Stimulated activated effector memory CD8-positive, alpha-beta T cell treated with anti-CD3 and anti-CD28 coated beads, Interleukin-12 subunit alpha, Interleukin-12 subunit beta, amount 100 ng/mL, for 72 hours (primary cell): ENCODE measurements at regions not wholly inside any gene's neighbourhood (a gene's known extent, or its start where the extent isn't known, plus 50 kb on each side); places are given as distances from the start of the nearest gene placed in this dataset.

Source experiments
- ATAC-seq: fragments of 150-1000 bp; cut with Tn5 transposase; 2 replicates; pipeline ENCODE4 v1.10.0; 2021
- DNase-seq, 2 donors: peaks; one replicate each; pipeline ENCODE4 v3.0.0; 2021 to 2022; ENCODE audit warnings: low spot score in 2 of 2
- H3K27ac Mint-ChIP-seq: one replicate; pipeline ENCODE4 v1.8.0; 2022; ENCODE audit warnings: mild to moderate bottlenecking, mixed read lengths
- H3K36me3 Mint-ChIP-seq: one replicate; pipeline ENCODE4 v1.8.0; 2022; ENCODE audit warnings: mild to moderate bottlenecking, mixed read lengths
- H3K4me1 Mint-ChIP-seq: one replicate; pipeline ENCODE4 v1.8.0; 2022; ENCODE audit warnings: mixed read lengths
- H3K4me3 Mint-ChIP-seq: one replicate; pipeline ENCODE4 v1.8.0; 2022; ENCODE audit warnings: mild to moderate bottlenecking, mixed read lengths
- H3K9me3 Mint-ChIP-seq: one replicate; pipeline ENCODE4 v1.8.0; 2022; ENCODE audit warnings: mixed read lengths

- ATAC-seq (no peak), DNase-seq (no peak)
- H3K4me1 Mint-ChIP-seq: no peaks in the 10 kb centered on the region
- H3K4me3 Mint-ChIP-seq: no peak overlapping the region
- peaks cover 3% of the 10 kb centered on the region for H3K9me3 Mint-ChIP-seq
- H3K27ac Mint-ChIP-seq: no peak overlapping the region
- no peaks in the 10 kb centered on the region for H3K36me3 Mint-ChIP-seq
These were observed 200.7 kb downstream of the TJP1 start for GRCh38 chr15:29621616-29622015.

GRCh38 chr15:29618586-29618985, 203.7 kb downstream of the TJP1 start:
- Mint-ChIP-seq H3K4me1 (no peaks in the 10 kb centered on the region), H3K4me3 (no peak overlapping the region), H3K27ac (no peak overlapping the region), H3K9me3 (no peaks in the 10 kb centered on the region), H3K36me3 (no peaks in the 10 kb centered on the region)
- DNase-seq (no peak), ATAC-seq (no peak)

GRCh38 chr15:29616512-29616911, 205.8 kb downstream of the TJP1 start:
- no peak for ATAC-seq
- Mint-ChIP-seq H3K27ac (no peak overlapping the region), H3K4me3 (no peak overlapping the region), H3K4me1 (no peaks in the 10 kb centered on the region), H3K36me3 (no peaks in the 10 kb centered on the region), H3K9me3 (peaks cover 1% of the 10 kb centered on the region)
- no peak for DNase-seq

- DNase-seq (no peak), ATAC-seq (no peak)
- Mint-ChIP-seq H3K36me3 (no peaks in the 10 kb centered on the region), H3K27ac (no peak overlapping the region), H3K4me3 (no peak overlapping the region), H3K4me1 (no peaks in the 10 kb centered on the region), H3K9me3 (peaks cover 3% of the 10 kb centered on the region)
These were observed 206.5 kb downstream of the TJP1 start for GRCh38 chr15:29615791-29616190.

- peaks cover 3% of the 10 kb centered on the region for H3K9me3 Mint-ChIP-seq
- DNase-seq (no peak), ATAC-seq (no peak)
- no peak overlapping the region for H3K4me3 Mint-ChIP-seq
- H3K36me3 Mint-ChIP-seq: no peaks in the 10 kb centered on the region
- H3K27ac Mint-ChIP-seq: no peak overlapping the region
- H3K4me1 Mint-ChIP-seq: no peaks in the 10 kb centered on the region
These were observed 208.3 kb downstream of the TJP1 start for GRCh38 chr15:29613951-29614382.

GRCh38 chr15:29612701-29613100, 209.6 kb downstream of the TJP1 start:
- no peak for DNase-seq
- Mint-ChIP-seq H3K27ac (no peak overlapping the region), H3K4me1 (no peaks in the 10 kb centered on the region), H3K9me3 (peaks cover 3% of the 10 kb centered on the region), H3K36me3 (no peaks in the 10 kb centered on the region), H3K4me3 (no peak overlapping the region)
- no peak for ATAC-seq

- DNase-seq (no peak), ATAC-seq (no peak)
- Mint-ChIP-seq H3K4me1 (no peaks in the 10 kb centered on the region), H3K9me3 (peaks cover 3% of the 10 kb centered on the region), H3K4me3 (no peak overlapping the region), H3K36me3 (no peaks in the 10 kb centered on the region), H3K27ac (no peak overlapping the region)
These were observed 210.2 kb downstream of the TJP1 start for GRCh38 chr15:29612096-29612495.

- Mint-ChIP-seq H3K36me3 (no peaks in the 10 kb centered on the region), H3K4me1 (no peaks in the 10 kb centered on the region), H3K9me3 (peaks cover 3% of the 10 kb centered on the region), H3K27ac (no peak overlapping the region), H3K4me3 (no peak overlapping the region)
- DNase-seq: no peak
- ATAC-seq: no peak
These were observed 211.2 kb downstream of the TJP1 start for GRCh38 chr15:29611057-29611456.

GRCh38 chr15:29601811-29602210, 220.5 kb downstream of the TJP1 start:
- H3K4me3 Mint-ChIP-seq: no peak overlapping the region
- ATAC-seq (no peak), DNase-seq (no peak)
- no peaks in the 10 kb centered on the region for H3K36me3 Mint-ChIP-seq
- H3K9me3 Mint-ChIP-seq: peaks cover 4% of the 10 kb centered on the region
- H3K4me1 Mint-ChIP-seq: no peaks in the 10 kb centered on the region
- H3K27ac Mint-ChIP-seq: no peak overlapping the region

- peaks cover 4% of the 10 kb centered on the region for H3K9me3 Mint-ChIP-seq
- ATAC-seq: no peak
- H3K36me3 Mint-ChIP-seq: no peaks in the 10 kb centered on the region
These were observed 222.0 kb downstream of the TJP1 start for GRCh38 chr15:29600262-29600661.

GRCh38 chr15:29596266-29596665, 226.0 kb downstream of the TJP1 start:
- ATAC-seq (no peak), DNase-seq (no peak)
- Mint-ChIP-seq H3K4me3 (no peak overlapping the region), H3K4me1 (no peaks in the 10 kb centered on the region), H3K27ac (no peak overlapping the region), H3K9me3 (peaks cover 7% of the 10 kb centered on the region), H3K36me3 (no peaks in the 10 kb centered on the region)

More at GRCh38 chr15:29600262-29600661, 222.0 kb downstream of the TJP1 start:
- Mint-ChIP-seq H3K4me1 (no peaks in the 10 kb centered on the region), H3K4me3 (no peak overlapping the region), H3K27ac (no peak overlapping the region)
- DNase-seq: no peak

- peaks cover 7% of the 10 kb centered on the region for H3K9me3 Mint-ChIP-seq
- ATAC-seq (no peak), DNase-seq (no peak)
- H3K4me3 Mint-ChIP-seq: no peak overlapping the region
- no peak overlapping the region for H3K27ac Mint-ChIP-seq
- no peaks in the 10 kb centered on the region for H3K4me1 Mint-ChIP-seq
- no peaks in the 10 kb centered on the region for H3K36me3 Mint-ChIP-seq
These were observed 228.6 kb downstream of the TJP1 start for GRCh38 chr15:29593629-29594028.

GRCh38 chr15:29593111-29593510, 229.2 kb downstream of the TJP1 start:
- no peak overlapping the region for H3K27ac Mint-ChIP-seq
- DNase-seq: no peak
- H3K9me3 Mint-ChIP-seq: peaks cover 7% of the 10 kb centered on the region

GRCh38 chr15:29590701-29591100, 231.6 kb downstream of the TJP1 start:
- Mint-ChIP-seq H3K9me3 (peaks cover 10% of the 10 kb centered on the region), H3K27ac (no peak overlapping the region), H3K4me3 (no peak overlapping the region), H3K4me1 (no peaks in the 10 kb centered on the region), H3K36me3 (no peaks in the 10 kb centered on the region)
- ATAC-seq: no peak
- DNase-seq: no peak

More at GRCh38 chr15:29593111-29593510, 229.2 kb downstream of the TJP1 start:
- no peak for ATAC-seq
- Mint-ChIP-seq H3K4me3 (no peak overlapping the region), H3K36me3 (no peaks in the 10 kb centered on the region), H3K4me1 (no peaks in the 10 kb centered on the region)

- peaks cover 10% of the 10 kb centered on the region for H3K9me3 Mint-ChIP-seq
- no peaks in the 10 kb centered on the region for H3K36me3 Mint-ChIP-seq
- H3K4me1 Mint-ChIP-seq: no peaks in the 10 kb centered on the region
- DNase-seq (no peak), ATAC-seq (no peak)
- no peak overlapping the region for H3K27ac Mint-ChIP-seq
- no peak overlapping the region for H3K4me3 Mint-ChIP-seq
These were observed 232.3 kb downstream of the TJP1 start for GRCh38 chr15:29589975-29590374.

- Mint-ChIP-seq H3K27ac (no peak overlapping the region), H3K9me3 (peaks cover 10% of the 10 kb centered on the region), H3K4me1 (no peaks in the 10 kb centered on the region), H3K36me3 (no peaks in the 10 kb centered on the region), H3K4me3 (no peak overlapping the region)
- no peak for ATAC-seq
- no peak for DNase-seq
These were observed 232.9 kb downstream of the TJP1 start for GRCh38 chr15:29589416-29589815.

- Mint-ChIP-seq H3K9me3 (no peaks in the 10 kb centered on the region), H3K4me1 (no peaks in the 10 kb centered on the region), H3K36me3 (no peaks in the 10 kb centered on the region)
These were observed 248.9 kb downstream of the TJP1 start for GRCh38 chr15:29573197-29573838.

More at GRCh38 chr15:29573197-29573838, 248.9 kb downstream of the TJP1 start:
- Mint-ChIP-seq H3K27ac (no peak overlapping the region), H3K4me3 (no peak overlapping the region)
- no peak for DNase-seq
- no peak for ATAC-seq
